ENCODE measurements at regions not wholly inside any gene's neighbourhood (a gene's known extent, or its start where the extent isn't known, plus 50 kb on each side); places are given as distances from the start of the nearest gene placed in this dataset.

DNA sequence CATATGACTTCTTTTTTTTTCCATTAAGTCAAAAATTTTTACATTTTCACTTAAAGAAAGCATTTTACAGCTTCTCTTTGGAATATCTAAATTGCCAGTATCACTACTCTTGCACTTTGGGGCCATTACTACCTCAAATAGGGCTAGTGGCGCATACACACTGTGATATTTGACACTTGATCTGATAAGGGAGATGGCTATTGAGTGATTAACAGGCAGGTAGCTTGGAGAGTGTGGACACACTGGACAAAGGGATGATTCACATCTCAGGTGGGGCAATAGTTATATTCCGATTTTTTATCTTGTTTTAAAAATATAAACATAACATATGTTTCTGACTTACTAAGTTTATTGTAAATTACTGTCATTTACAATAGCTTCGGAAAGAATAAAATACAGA, 2219.9 kb downstream of the LRRC4C start:
- TF ChIP-seq, protein P1, sequence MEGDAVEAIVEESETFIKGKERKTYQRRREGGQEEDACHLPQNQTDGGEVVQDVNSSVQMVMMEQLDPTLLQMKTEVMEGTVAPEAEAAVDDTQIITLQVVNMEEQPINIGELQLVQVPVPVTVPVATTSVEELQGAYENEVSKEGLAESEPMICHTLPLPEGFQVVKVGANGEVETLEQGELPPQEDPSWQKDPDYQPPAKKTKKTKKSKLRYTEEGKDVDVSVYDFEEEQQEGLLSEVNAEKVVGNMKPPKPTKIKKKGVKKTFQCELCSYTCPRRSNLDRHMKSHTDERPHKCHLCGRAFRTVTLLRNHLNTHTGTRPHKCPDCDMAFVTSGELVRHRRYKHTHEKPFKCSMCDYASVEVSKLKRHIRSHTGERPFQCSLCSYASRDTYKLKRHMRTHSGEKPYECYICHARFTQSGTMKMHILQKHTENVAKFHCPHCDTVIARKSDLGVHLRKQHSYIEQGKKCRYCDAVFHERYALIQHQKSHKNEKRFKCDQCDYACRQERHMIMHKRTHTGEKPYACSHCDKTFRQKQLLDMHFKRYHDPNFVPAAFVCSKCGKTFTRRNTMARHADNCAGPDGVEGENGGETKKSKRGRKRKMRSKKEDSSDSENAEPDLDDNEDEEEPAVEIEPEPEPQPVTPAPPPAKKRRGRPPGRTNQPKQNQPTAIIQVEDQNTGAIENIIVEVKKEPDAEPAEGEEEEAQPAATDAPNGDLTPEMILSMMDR (IDR thresholded peaks at IDR 0.05) = no peak
- no peak for TF ChIP-seq BHLHE40 (IDR thresholded peaks at IDR 0.05; ENCODE audit: low read depth, low read length)
- TF ChIP-seq EP300 (IDR thresholded peaks at IDR 0.05) = no peak
- TF ChIP-seq, protein P2, sequence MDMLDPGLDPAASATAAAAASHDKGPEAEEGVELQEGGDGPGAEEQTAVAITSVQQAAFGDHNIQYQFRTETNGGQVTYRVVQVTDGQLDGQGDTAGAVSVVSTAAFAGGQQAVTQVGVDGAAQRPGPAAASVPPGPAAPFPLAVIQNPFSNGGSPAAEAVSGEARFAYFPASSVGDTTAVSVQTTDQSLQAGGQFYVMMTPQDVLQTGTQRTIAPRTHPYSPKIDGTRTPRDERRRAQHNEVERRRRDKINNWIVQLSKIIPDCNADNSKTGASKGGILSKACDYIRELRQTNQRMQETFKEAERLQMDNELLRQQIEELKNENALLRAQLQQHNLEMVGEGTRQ (IDR thresholded peaks at IDR 0.05) = no peak
- no peak for TF ChIP-seq POLR2A (IDR thresholded peaks at IDR 0.05; ENCODE audit: low read length)
- no peak for TF ChIP-seq ESRRA (IDR thresholded peaks at IDR 0.05; ENCODE audit: borderline replicate concordance, low read length)
- TF ChIP-seq, protein P3, sequence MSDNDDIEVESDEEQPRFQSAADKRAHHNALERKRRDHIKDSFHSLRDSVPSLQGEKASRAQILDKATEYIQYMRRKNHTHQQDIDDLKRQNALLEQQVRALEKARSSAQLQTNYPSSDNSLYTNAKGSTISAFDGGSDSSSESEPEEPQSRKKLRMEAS (IDR thresholded peaks at IDR 0.05) = no peak
- TF ChIP-seq POLR2AphosphoS2 (conservative IDR thresholded peaks at IDR 0.05; ENCODE audit: low read length) = no peak
